Endothelial cell of umbilical vein (primary cell): ENCODE measurements at regions not wholly inside any gene's neighbourhood (a gene's known extent, or its start where the extent isn't known, plus 50 kb on each side); places are given as distances from the start of the nearest gene placed in this dataset.

Experiments used
- EZH2 ChIP-seq: IDR thresholded peaks from 2 replicates; pipeline ENCODE4 v1.6.1; 2012; ENCODE audit warnings: borderline replicate concordance, low read depth, mild to moderate bottlenecking, moderate library complexity, low read length, inconsistent platforms; ENCODE audit not compliant: severe bottlenecking
- GATA2 ChIP-seq: IDR thresholded peaks from 2 replicates; pipeline ENCODE4 v1.7.0; 2011; ENCODE audit warnings: low read depth, mild to moderate bottlenecking, moderate library complexity, mixed read lengths, low read length; ENCODE audit not compliant: insufficient read length, insufficient read depth
- JUN ChIP-seq: IDR thresholded peaks from 2 replicates; pipeline ENCODE4 v1.6.1; 2011; ENCODE audit warnings: borderline replicate concordance, low read depth; ENCODE audit not compliant: insufficient read length, insufficient read depth
- POLR2A ChIP-seq: IDR thresholded peaks from 2 replicates; pipeline ENCODE4 v1.6.1; 2012; ENCODE audit warnings: low read depth, mild to moderate bottlenecking, control low read depth, low read length
- POLR2AphosphoS5 ChIP-seq: IDR thresholded peaks from 2 replicates; pipeline ENCODE4 v1.6.1; 2012; ENCODE audit warnings: low read depth, mild to moderate bottlenecking, control low read depth, low read length, moderate library complexity; ENCODE audit not compliant: insufficient read depth
- TF ChIP-seq, protein P1 (sequence below), 2 donors: IDR thresholded peaks; 1 replicate in 1 of 2; 2 replicates in 1 of 2; pipeline ENCODE4 v1.5.1; 2011; ENCODE audit warnings: low read length in 2 of 2, mild to moderate bottlenecking in 2 of 2, moderate library complexity in 2 of 2, control low read depth in 1 of 2, inconsistent platforms in 1 of 2, low read depth in 1 of 2; ENCODE audit not compliant: insufficient read depth in 1 of 2; ENCODE audit errors: extremely low read depth in 1 of 2

DNA sequence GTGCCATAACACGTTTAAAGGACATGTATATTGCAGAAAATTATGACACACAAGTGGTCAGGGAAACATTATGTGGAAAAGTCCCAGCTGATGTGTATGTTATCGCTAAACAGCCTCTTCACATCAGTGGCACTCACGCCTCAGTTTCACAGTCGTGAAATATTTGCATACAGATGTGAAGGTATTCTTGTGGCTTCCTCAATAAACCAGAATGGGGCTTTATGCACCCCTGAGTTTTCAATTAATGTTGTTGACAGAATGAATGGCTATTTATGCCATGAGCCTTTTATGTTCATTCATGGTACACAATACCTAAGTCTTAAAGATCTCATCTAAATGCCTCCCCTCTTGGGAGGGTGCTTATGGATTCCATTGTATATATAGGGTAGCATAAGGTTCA lies 202.1 kb upstream of the ADGRL2 start:
- TF ChIP-seq POLR2AphosphoS5 (no peak), POLR2A (no peak), GATA2 (no peak), JUN (no peak), EZH2 (no peak)
- TF ChIP-seq, protein P1, sequence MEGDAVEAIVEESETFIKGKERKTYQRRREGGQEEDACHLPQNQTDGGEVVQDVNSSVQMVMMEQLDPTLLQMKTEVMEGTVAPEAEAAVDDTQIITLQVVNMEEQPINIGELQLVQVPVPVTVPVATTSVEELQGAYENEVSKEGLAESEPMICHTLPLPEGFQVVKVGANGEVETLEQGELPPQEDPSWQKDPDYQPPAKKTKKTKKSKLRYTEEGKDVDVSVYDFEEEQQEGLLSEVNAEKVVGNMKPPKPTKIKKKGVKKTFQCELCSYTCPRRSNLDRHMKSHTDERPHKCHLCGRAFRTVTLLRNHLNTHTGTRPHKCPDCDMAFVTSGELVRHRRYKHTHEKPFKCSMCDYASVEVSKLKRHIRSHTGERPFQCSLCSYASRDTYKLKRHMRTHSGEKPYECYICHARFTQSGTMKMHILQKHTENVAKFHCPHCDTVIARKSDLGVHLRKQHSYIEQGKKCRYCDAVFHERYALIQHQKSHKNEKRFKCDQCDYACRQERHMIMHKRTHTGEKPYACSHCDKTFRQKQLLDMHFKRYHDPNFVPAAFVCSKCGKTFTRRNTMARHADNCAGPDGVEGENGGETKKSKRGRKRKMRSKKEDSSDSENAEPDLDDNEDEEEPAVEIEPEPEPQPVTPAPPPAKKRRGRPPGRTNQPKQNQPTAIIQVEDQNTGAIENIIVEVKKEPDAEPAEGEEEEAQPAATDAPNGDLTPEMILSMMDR (IDR thresholded peaks at IDR 0.05; ENCODE audit: extremely low read depth in 1 of 2, insufficient read depth in 1 of 2, low read depth in 1 of 2, low read length in 2 of 2): no peak
